H7 (cell line): ENCODE measurements at regions not wholly inside any gene's neighbourhood (a gene's known extent, or its start where the extent isn't known, plus 50 kb on each side); places are given as distances from the start of the nearest gene placed in this dataset.
A peak's percentile ranks its signal among the peaks of the same experiment; 100 is the strongest.

Source experiments
- DNase-seq: peaks from one replicate; pipeline ENCODE4 v3.0.0; 2012
- H3K27me3 ChIP-seq: 2 replicates; pipeline ENCODE4 v1.6.0; 2011; ENCODE audit warnings: mild to moderate bottlenecking, low read length; ENCODE audit not compliant: control insufficient read depth, insufficient read depth
- H3K36me3 ChIP-seq: replicated peaks from 2 replicates; pipeline ENCODE4 v1.5.1; 2011; ENCODE audit warnings: low read length; ENCODE audit not compliant: control insufficient read depth, insufficient read depth
- H3K4me3 ChIP-seq: 2 replicates; pipeline ENCODE4 v1.5.1; 2011; ENCODE audit warnings: low read depth, mild to moderate bottlenecking, control low read depth, low read length, moderate library complexity; ENCODE audit not compliant: insufficient read depth

DNA sequence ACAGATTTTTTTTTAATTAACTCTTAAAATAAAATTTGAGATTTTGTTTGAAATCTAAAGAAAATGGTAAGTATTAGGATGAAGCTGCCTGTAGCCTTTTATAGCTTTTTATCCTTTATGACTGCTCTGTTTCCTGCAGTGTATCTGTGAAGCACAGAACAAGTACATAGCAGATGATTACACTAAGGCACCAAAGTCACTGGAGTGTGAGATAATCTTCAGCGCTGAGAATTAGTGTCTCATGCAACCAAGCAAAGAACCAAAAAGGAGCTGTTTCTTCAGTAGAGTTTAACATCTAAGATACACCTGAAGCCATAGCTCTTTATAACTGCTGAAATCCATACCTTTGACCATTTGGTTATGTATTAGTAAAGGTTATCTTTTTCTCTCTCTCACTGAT is 1989.8 kb upstream of the PCDH10 start:
- Histone ChIP-seq H3K36me3 (no peaks in the 10 kb centered on the region), H3K27me3 (no peaks in the 10 kb centered on the region), H3K4me3 (no peak overlapping the region)
- no peak for DNase-seq

DNA sequence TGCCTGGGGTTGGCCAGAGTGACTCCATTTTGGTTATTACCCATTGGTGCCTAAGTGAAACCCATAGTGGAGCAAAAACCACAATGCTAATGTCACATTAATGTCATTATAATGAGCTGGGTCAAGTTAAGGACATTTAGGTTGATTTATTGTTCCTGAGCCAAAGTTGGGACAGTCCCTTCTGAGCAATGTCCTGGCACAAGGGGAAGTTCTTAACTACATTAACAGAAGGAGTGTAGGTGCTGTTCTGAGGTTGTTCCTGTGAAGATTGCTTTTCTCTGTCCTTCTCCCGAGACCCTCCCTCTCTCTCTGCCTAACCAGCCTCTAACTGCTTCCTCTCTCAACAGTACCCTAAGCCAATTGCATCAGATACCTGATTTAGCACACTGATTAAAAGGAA is 1956.8 kb upstream of the PCDH10 start:
- Histone ChIP-seq H3K36me3 (no peaks in the 10 kb centered on the region), H3K4me3 (no peak overlapping the region)

DNA sequence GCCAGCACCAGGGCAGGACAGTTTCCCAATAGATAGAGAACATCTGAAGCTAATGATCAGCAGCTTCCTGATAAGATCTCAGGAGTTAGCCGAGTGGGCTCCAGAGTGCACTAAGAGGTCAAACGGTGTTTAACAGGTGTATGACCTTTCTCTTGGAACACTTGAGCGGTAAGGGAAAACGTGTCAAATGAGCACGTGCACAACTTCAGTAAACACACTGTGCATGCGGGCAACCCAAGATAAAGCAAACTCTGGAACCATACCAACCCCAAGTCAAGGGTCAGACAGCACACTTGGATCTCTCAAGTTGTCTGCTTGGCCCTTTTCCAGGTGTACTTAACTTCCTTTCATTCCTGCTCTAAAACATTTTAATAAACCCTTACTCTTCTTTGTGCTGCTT is 1941.5 kb upstream of the PCDH10 start:
- no peak overlapping the region for H3K4me3 ChIP-seq
- H3K27me3 ChIP-seq, result no peaks in the 10 kb centered on the region
- no peaks in the 10 kb centered on the region for H3K36me3 ChIP-seq
- DNase-seq, result no peak

More for the DNA sequence above, 1956.8 kb upstream of the PCDH10 start:
- no peak for DNase-seq
- H3K27me3 ChIP-seq, result no peaks in the 10 kb centered on the region

DNA sequence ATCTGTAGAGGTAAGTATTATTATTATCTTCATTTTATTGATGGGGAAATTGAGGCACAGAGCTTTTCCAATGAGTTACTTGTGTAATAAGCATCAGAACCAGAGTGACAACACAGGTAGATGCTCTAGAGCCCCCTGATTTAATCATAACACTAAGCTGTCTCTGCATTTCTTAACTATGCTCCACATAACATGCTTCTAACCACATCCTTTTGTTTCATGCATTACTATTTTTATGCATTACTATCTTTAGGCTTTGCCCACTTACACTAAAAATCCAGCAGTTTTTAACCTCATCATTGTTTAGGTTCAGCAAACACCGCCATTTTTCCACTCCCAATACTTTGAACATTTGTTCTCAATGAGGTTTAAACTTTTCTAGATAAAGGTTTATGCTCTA is 1900.8 kb upstream of the PCDH10 start:
- DNase-seq, result no peak
- no peaks in the 10 kb centered on the region for H3K36me3 ChIP-seq
- H3K27me3 ChIP-seq, result no peaks in the 10 kb centered on the region
- no peak overlapping the region for H3K4me3 ChIP-seq

DNA sequence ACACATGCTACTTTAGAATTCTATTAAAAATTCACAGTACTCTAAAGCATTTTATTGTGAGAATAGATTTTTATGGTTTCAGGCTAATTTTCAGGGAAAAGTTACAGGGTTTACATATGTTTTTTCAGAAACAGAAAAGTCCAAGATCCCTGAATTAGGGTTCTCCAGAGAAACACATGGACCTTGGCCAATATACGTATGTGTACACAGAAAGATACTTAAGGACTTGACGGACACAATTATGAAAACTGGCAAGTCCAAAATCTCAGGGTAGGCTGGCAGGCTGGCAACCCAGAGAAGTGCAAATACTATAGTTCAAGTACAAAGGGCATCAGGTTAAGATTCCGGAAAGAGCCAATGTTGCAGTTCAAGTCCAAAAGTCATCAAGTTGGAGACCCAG is 1897.8 kb upstream of the PCDH10 start:
- no peak for DNase-seq
- Histone ChIP-seq H3K4me3 (no peak overlapping the region), H3K36me3 (no peaks in the 10 kb centered on the region), H3K27me3 (no peaks in the 10 kb centered on the region)

DNA sequence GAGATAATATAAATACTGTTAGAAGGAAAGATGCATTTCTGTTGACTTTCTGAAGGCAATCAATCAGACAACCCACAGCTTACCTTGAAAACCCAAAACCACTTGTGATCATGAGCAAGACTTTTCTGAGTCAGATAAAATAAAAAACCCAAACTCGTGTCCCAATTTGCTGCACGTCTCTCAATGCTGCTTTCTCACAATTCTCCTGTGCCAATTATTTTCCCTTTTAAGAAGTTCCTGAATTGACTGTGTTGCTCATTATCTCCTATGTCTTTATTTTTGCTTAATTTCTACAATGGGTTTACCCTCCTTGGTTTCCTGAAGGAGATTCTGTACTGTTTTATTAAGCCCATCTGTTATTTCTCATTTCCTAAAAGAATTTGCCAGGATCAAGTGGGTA is 1891.9 kb upstream of the PCDH10 start:
- no peak for DNase-seq
- Histone ChIP-seq H3K27me3 (no peaks in the 10 kb centered on the region), H3K4me3 (no peak overlapping the region), H3K36me3 (no peaks in the 10 kb centered on the region)

DNA sequence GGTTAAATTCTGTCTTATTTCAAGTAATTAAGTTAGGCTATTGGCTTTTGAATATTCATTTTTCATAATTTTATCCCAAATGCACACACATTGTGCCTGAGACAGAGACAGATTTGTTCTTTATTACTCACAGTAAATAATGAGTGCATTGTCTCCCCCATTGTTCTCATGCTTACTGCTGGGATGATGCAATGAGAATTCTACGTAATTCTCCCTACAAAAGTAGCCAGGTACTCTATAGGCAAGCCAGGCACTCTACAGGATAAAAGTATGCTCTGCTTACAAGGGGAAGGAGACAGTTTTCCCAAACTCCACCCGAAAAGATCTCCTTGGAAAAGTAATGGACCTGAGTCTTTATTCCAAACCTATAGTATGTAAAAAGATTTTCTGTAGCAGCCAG is 1890.7 kb upstream of the PCDH10 start:
- Histone ChIP-seq H3K27me3 (no peaks in the 10 kb centered on the region), H3K4me3 (no peak overlapping the region), H3K36me3 (no peaks in the 10 kb centered on the region)
- peak; percentile 1 for DNase-seq

DNA sequence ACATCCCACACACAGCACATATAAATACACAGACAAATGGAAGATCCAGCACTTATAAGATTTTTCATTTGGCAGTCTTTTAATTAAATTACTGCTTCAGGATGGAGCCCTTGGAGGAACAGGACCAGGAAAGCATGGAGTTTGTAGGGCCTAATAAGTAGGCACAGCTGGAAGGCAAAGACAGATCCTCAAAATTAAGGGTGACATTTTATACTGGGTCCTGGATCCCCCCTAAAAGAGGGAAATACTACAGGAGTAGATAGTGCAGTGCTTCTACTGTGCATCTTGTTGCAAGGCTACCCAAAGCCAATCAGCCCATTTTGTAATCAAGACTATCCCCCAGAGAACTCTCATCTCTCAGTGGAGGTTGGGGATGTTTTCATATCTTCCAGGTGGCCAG is 1860.7 kb upstream of the PCDH10 start:
- no peaks in the 10 kb centered on the region for H3K27me3 ChIP-seq
- H3K4me3 ChIP-seq, result no peak overlapping the region
- no peak for DNase-seq
- no peaks in the 10 kb centered on the region for H3K36me3 ChIP-seq

DNA sequence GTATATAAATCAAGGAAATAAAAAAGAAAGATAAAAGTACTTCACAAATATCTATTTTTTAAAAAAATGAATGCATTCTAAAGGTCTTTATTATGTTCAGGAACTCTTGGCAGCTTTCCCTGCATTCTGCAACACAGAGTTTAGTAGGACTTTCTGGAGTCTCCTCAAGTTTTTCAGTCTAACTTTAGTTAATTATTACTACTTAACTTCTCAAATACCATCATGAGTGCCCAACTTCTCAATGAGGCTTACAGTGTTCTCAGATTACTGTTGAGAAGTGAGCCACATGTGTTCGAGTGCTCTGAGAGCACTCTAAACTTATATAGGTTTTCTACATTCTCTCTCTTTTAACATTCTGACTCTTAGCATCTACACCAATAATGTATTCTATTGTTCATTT is 1852.9 kb upstream of the PCDH10 start:
- H3K36me3 ChIP-seq, result no peaks in the 10 kb centered on the region
- no peaks in the 10 kb centered on the region for H3K27me3 ChIP-seq
- DNase-seq, result no peak
- no peak overlapping the region for H3K4me3 ChIP-seq

DNA sequence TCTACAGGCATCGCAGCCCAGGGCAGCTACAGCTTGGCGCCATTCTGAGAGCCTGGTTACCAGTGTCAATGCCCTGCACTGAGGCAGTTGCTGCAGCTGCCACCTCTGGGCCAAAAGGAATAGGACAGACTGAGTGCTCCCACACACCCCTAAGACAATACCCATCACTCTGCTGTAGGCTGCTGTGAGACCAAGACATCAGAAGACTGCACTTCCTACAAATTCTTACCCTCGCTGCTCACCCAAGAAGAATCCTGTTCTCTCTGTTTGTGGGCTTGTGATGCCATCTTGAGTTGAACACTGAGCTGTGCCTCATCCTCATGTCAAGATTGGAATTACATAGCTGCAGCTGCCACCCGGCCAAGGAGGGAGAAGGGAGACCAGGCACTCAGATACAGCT is 1847.0 kb upstream of the PCDH10 start:
- no peaks in the 10 kb centered on the region for H3K36me3 ChIP-seq
- H3K27me3 ChIP-seq, result no peaks in the 10 kb centered on the region
- DNase-seq, result peak; percentile 2
- H3K4me3 ChIP-seq, result no peak overlapping the region

DNA sequence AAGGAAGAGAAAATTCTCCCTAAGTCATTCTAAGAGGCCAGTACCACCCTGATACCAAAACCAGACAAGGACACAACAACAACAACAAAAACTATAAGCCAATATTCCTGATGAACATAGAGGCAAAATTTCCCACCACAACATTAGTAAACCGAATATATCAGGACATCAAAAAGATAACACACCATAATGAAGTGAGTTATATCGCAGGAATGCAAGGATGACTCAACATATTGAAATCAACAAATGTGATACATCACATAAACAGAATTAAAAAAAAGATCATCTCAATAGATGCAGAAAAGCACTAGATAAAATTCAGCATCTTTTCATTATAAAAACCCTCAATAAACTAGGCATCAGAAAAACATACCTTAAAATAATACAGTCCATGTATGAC is 1844.4 kb upstream of the PCDH10 start:
- Histone ChIP-seq H3K4me3 (no peak overlapping the region), H3K27me3 (no peaks in the 10 kb centered on the region), H3K36me3 (no peaks in the 10 kb centered on the region)
- no peak for DNase-seq

DNA sequence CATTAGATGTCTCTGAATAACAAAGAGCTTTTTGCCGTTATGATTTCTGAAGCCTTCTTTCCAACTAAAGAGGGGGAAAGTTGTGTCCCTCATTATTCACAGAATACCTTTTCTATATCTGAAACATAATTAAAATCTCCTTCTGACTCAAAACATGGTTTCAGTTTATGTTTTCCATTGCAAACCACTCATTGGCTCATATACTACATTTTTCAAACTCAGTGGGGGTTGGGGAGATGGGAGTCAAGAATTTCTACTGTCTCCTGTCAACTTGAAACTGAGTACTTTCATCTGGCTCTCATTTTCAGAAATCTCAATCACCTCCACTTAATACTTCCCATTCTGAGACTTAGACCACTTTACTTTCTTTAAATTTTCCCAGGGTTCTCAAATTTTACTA is 1839.5 kb upstream of the PCDH10 start:
- no peaks in the 10 kb centered on the region for H3K36me3 ChIP-seq
- DNase-seq, result no peak
- H3K27me3 ChIP-seq, result no peaks in the 10 kb centered on the region
- no peak overlapping the region for H3K4me3 ChIP-seq

DNA sequence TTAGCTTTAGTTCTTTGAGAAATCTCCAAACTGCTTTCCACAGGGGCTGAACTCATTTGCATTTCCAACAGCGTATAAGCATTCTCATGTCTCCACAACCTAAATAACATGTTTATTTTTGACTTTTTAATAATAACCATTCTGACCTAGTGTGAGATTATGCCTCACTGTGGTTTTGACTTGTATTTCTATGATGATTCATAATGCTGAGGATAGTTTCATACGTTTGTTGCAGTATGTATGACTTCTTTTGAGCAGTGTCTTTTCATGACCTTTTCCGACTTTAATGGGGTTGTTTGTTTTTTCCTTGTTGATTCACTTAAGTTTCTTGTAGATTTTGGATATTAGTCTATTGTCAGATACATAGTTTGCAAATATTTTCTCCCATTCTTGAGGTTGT is 1833.0 kb upstream of the PCDH10 start:
- Histone ChIP-seq H3K36me3 (no peaks in the 10 kb centered on the region), H3K4me3 (no peak overlapping the region), H3K27me3 (no peaks in the 10 kb centered on the region)
- no peak for DNase-seq

DNA sequence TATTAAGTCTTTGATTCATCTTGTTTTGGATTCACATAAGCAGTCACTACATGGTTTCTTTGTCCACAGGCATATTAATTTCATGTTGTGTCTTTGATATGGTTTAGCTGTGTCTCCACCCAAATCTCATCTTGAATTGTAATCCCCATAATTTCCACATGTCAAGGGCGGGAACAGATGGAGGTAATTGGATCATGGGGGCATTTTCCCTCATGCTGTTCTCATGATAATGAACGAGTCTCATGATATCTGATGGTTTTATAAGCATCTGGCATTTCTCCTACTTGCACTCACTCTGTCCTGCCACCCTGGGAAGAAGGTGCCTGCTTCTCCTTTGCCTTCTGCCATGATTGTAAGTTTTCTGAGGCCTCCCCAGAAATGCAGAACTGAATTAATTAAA is 1811.2 kb upstream of the PCDH10 start:
- H3K36me3 ChIP-seq, result no peaks in the 10 kb centered on the region
- no peak overlapping the region for H3K4me3 ChIP-seq
- no peaks in the 10 kb centered on the region for H3K27me3 ChIP-seq
- DNase-seq, result no peak

DNA sequence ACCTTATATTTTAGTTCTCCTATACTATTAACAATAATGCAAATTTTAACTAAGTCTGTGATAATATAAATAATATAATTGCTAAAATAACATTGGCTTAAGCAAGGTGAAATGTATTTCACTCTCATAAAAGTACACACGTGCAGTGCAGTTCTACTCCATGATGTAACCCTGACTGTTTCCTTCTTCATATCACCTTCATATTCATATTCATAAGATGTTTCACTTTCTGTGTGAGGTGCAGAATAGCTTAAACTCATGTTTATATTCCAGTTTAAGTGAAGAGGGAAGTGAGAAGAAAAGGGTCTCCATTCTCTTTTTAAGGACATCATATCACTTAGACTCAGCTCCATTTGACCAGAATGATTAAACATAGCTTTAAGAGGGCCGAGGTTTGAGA is 1810.0 kb upstream of the PCDH10 start:
- Histone ChIP-seq H3K4me3 (no peak overlapping the region), H3K36me3 (no peaks in the 10 kb centered on the region)

DNA sequence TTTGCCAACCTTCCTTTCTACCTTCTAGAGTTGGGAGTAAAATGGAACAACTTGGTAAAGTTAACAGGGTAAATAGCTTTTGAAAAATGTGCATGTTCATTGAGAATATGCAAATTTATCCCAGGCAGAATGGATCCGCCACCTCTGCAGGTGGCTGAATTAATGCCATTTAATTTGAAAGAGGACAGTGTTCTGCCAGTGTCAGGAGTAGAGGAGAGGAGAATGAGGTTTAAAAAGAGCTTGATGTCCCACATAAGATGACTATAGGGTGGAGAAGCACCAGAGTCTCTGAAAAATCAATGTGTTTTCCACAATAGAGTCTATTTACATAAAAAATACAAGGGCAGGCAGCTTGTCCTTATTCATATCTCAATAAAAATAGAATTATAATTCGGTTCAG is 1804.3 kb upstream of the PCDH10 start:
- no peak for DNase-seq
- Histone ChIP-seq H3K4me3 (no peak overlapping the region), H3K27me3 (no peaks in the 10 kb centered on the region), H3K36me3 (no peaks in the 10 kb centered on the region)

More for the DNA sequence above, 1810.0 kb upstream of the PCDH10 start:
- DNase-seq, result no peak
- H3K27me3 ChIP-seq, result no peaks in the 10 kb centered on the region
